SHP77 (cell line): ENCODE measurements at regions not wholly inside any gene's neighbourhood (a gene's known extent, or its start where the extent isn't known, plus 50 kb on each side); places are given as distances from the start of the nearest gene placed in this dataset.

Experiments used
- DNase-seq, 2 experiments: peaks; one replicate each; lab custom pipeline; 2025; lab: John Stamatoyannopoulos, UW

DNA sequence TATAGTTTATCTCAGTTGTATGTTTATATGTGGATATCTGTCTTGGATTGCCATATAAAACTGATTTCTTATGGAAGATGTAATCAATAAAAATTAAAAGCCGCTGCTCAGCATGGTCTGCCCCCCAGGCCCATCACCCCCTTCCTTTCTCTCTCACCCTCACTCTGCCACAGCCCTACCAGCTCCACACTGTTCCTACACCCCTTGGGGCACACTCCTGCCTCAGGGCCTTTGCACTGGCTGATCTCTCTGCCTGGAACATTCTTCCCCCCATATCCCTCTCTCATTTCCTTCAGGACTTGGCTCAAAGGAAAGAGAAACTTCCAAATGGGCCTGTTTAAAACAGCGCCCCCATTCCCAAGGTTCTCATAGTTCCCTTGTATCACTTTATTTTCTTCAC is 63.1 kb downstream of the LRRC32 start:
- DNase-seq = no peak

DNA sequence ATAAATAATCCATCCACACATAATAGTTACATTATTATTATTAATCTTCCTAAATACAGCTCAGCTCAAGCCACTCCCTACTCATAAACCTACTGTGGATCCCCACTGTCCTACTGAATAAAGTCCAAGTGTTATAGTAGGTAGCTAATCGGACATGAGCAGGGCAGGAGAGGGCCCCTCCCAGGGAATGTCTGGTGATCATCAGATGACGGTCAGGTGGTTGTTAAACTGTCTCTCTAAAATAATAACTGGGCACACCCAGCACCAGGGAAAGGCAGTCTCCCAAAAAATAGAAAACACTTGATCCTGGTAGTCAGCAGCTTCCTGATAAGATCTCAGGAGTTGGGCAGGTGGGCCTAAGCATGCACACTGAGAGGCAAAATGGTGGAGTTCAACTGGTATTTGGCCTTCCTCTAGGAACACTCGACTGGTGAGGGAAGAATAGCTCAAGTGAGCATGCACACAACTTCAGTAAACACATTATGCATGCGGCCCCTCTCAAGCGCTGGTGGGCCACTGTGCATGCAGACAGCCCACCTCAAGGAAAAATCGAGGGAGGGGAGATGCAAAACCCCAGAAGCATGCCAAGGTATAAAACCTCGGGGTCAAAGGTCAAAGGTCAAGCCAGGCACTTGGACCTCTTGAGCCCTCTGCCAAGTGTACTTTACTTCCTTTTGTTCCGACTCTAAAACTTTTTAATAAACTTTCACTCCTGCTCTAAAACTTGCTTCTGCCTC is 65.0 kb downstream of the LRRC32 start:
- no peak for DNase-seq

DNA sequence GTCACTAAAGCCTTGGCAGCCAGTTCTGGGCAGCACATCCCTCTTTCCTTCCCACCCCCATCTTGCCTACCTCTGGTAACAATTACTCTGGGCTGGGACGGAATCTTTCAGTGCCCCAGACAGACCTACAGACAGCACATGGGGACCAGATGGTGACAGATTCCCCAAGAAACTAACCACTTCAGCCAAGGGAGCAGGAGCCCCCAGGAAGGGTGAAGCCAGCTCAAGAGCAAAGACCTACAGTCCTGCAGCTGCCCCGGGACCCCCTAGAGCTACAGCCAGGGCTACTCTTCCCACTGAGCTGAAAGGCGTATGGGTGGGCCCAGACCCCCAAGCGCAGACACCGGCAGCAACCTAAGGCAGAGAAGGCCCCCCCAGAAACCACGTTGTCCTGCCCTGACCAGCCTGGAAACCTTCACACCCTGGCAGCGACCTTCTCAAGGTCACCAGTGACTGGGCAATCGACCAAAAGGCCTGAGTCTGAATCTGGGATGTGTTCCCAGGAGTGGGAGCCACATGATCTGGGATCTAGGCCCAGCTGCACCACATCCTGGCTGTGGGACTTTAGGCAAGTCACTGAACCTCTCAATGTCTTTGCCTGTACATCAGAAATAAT is 65.8 kb downstream of the LRRC32 start:
- peak in 1 of 2 experiments; percentile 19 for DNase-seq

- DNase-seq = peak; percentile 47 to 75
Measured at GRCh38 chr11:76604081-76604625, 66.4 kb downstream of the LRRC32 start.

DNA sequence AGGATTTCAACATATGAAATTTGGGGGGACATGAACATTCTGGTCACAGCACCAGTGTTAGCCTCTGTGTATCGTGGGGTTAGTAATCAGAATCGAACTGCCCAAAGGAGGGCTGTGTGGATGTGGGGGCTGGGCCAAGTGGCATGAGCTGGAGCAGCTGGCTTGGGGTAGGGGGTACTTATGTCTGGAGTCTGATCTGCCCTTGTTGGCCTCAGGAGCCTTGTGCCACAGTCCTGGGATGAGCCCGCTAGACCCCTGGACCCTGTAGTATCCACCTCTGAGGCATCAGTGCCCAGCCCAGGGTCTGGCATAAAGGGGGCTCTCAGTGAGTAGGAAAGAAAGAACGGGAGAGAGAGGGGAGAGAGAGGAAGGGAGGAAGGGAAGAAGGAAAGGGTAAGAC is 67.3 kb downstream of the LRRC32 start:
- no peak for DNase-seq
